ENCODE measurements at regions not wholly inside any gene's neighbourhood (a gene's known extent, or its start where the extent isn't known, plus 50 kb on each side); places are given as distances from the start of the nearest gene placed in this dataset.
"Not testable (repeated sequence)": the region's sequence is repeated elsewhere in the genome, so short reads cannot be mapped to it uniquely, and the experiment has no call there.

DNA sequence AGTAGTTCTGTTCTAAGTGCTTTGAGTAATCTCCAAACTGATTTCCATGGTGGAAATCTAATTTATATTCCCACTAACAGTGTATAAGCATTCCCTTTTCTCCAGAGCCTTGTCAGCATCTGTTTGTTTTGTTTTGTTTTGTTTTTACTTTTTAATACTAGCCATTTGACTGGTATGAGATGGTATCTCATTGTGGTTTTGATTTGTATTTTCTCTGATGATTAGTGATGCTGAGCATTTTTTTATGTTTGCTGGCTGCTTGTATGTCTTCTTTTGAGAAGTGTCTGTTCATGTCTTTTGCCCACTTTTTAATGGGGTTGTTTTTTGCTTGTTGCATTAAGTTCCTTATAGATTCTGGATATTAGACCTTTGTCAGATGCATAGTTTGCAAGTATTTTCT, 100.8 kb downstream of the SEC16B start:
- TF ChIP-seq, protein P1, sequence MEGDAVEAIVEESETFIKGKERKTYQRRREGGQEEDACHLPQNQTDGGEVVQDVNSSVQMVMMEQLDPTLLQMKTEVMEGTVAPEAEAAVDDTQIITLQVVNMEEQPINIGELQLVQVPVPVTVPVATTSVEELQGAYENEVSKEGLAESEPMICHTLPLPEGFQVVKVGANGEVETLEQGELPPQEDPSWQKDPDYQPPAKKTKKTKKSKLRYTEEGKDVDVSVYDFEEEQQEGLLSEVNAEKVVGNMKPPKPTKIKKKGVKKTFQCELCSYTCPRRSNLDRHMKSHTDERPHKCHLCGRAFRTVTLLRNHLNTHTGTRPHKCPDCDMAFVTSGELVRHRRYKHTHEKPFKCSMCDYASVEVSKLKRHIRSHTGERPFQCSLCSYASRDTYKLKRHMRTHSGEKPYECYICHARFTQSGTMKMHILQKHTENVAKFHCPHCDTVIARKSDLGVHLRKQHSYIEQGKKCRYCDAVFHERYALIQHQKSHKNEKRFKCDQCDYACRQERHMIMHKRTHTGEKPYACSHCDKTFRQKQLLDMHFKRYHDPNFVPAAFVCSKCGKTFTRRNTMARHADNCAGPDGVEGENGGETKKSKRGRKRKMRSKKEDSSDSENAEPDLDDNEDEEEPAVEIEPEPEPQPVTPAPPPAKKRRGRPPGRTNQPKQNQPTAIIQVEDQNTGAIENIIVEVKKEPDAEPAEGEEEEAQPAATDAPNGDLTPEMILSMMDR (IDR thresholded peaks at IDR 0.05) = not testable (repeated sequence)
- not testable (repeated sequence) for TF ChIP-seq POLR2AphosphoS5 (IDR thresholded peaks at IDR 0.05; ENCODE audit: insufficient read depth in 1 of 2, low read depth in 1 of 2)
